ENCODE measurements at regions not wholly inside any gene's neighbourhood (a gene's known extent, or its start where the extent isn't known, plus 50 kb on each side); places are given as distances from the start of the nearest gene placed in this dataset.

DNA sequence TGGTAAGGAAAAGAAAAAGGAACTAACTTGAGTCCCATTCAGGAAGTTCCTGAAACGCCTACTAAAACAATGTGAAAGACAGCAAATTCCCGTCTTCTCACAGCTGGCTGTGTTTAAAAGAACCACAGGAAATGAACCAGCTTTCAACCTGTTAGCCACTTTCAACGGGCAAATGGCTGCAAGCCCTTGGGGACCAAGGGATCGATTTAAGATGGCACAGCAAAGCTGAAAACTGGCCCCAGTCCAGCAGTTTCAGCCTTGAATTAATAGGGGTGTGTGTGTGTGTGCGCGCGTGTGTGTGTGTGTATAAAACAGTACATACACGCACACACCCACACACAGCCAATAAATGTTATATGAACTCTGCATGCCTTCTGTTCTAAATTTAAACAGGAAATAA is 168.7 kb upstream of the TMCO5A start:
- TF ChIP-seq, protein P1, sequence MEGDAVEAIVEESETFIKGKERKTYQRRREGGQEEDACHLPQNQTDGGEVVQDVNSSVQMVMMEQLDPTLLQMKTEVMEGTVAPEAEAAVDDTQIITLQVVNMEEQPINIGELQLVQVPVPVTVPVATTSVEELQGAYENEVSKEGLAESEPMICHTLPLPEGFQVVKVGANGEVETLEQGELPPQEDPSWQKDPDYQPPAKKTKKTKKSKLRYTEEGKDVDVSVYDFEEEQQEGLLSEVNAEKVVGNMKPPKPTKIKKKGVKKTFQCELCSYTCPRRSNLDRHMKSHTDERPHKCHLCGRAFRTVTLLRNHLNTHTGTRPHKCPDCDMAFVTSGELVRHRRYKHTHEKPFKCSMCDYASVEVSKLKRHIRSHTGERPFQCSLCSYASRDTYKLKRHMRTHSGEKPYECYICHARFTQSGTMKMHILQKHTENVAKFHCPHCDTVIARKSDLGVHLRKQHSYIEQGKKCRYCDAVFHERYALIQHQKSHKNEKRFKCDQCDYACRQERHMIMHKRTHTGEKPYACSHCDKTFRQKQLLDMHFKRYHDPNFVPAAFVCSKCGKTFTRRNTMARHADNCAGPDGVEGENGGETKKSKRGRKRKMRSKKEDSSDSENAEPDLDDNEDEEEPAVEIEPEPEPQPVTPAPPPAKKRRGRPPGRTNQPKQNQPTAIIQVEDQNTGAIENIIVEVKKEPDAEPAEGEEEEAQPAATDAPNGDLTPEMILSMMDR (IDR thresholded peaks at IDR 0.05), result no peak
- TF ChIP-seq POLR2A (IDR thresholded peaks at IDR 0.05), result no peak

Measured in prostate gland (tissue), 2 donors.